ENCODE measurements at regions not wholly inside any gene's neighbourhood (a gene's known extent, or its start where the extent isn't known, plus 50 kb on each side); places are given as distances from the start of the nearest gene placed in this dataset.

DNA sequence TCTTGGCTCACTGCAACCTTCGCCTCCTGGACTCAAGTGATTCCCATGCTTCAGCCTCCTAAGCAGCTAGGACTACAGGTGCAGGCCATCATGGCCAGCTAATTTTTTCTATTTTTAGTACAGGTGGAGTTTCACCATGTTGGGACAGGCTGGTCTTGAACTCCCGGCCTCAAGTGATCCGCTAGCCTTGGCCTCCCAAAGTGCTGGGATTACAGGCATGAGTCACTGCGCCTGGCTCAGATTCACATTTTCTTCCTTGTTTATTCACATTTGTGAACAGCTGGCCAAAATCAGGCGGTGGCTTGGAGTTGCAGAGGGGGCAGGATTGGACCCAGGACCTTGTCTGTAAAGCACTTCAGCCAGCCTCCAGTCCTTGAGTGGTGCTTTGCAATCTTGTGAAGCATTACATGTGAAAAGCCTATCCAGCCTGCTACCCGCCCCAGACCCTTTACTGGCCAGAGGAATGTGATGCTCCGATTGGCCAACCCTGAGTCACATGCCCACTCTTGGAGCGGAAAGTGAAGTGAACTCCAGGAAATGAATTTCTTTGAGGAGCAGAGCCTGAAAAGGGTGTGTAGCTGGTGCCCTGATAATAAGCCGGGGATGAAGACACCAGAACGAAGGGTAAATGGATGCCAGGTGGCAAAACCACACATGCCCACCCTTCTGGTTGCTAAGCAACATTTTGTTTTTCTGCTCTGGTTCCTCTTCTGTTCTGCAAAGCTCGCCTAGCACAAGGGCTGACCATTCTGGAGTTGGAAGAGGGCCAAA lies 62.6 kb upstream of the PTPRJ start:
- Mint-ChIP-seq H3K4me3 (no peak overlapping the region), H3K4me1 (peaks cover 66% of the 10 kb centered on the region), H3K9me3 (no peaks in the 10 kb centered on the region), H3K27ac (no peak overlapping the region), H3K36me3 (ENCODE audit: low read depth) (no peaks in the 10 kb centered on the region), H3K27me3 (ENCODE audit: low read depth, poor library complexity) (no peaks in the 10 kb centered on the region)
- TF ChIP-seq, protein P1, sequence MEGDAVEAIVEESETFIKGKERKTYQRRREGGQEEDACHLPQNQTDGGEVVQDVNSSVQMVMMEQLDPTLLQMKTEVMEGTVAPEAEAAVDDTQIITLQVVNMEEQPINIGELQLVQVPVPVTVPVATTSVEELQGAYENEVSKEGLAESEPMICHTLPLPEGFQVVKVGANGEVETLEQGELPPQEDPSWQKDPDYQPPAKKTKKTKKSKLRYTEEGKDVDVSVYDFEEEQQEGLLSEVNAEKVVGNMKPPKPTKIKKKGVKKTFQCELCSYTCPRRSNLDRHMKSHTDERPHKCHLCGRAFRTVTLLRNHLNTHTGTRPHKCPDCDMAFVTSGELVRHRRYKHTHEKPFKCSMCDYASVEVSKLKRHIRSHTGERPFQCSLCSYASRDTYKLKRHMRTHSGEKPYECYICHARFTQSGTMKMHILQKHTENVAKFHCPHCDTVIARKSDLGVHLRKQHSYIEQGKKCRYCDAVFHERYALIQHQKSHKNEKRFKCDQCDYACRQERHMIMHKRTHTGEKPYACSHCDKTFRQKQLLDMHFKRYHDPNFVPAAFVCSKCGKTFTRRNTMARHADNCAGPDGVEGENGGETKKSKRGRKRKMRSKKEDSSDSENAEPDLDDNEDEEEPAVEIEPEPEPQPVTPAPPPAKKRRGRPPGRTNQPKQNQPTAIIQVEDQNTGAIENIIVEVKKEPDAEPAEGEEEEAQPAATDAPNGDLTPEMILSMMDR (IDR thresholded peaks at IDR 0.05), result no peak
- no peak for DNase-seq

DNA sequence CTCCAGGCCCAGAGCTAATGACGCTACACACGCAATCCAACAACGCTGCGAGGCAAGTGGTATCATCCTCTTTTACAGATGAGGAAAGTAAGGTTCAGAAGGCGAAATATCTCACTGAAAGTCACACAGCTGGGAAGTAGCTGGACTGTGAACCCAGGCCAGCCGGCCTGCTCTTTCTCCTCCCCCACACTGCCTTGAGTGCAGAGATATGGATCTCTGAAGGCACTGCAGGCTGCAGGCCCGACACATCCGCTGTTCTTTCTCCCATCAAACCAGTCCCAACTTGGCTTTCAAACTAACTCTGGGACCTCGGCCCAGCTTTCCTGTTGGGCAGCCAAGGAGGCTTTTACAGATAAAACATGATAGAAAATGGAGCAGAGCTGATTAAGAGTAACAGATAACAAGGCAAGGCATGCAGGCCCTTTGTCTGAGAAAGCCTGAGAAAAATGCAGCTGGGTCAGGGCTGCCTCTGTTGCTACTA lies 64.0 kb upstream of the PTPRJ start:
- DNase-seq, result no peak
- no peaks in the 10 kb centered on the region for H3K9me3 Mint-ChIP-seq
- no peaks in the 10 kb centered on the region for H3K36me3 Mint-ChIP-seq (ENCODE audit: low read depth)
- no peak overlapping the region for H3K4me3 Mint-ChIP-seq
- H3K27me3 Mint-ChIP-seq (ENCODE audit: low read depth, poor library complexity), result no peaks in the 10 kb centered on the region
- H3K4me1 Mint-ChIP-seq, result peaks cover 72% of the 10 kb centered on the region
- H3K27ac Mint-ChIP-seq, result peak overlapping the region; percentile 62
- TF ChIP-seq, protein P1 (IDR thresholded peaks at IDR 0.05), result no peak

DNA sequence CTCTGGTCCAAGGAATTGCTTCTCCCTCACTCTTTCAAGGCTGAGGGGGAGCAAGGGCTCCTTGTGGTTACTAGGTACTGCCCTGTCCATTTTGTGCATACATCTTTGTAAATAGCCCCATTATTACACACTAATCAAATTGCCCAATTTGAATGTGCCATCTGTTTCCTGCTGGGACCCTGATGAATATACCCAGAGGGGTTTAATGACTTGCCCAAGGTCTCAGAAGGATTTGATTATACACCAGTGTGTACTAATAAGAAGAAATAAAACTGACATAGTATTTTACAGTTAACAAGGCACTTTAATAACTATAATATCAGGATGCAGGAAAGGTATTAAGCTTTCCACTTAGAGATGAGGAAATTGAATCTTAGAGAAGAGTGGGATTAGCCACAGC lies 64.6 kb upstream of the PTPRJ start:
- TF ChIP-seq, protein P1 (IDR thresholded peaks at IDR 0.05), result no peak
- DNase-seq, result no peak
- H3K4me3 Mint-ChIP-seq, result no peak overlapping the region
- peaks cover 74% of the 10 kb centered on the region for H3K4me1 Mint-ChIP-seq
- no peaks in the 10 kb centered on the region for H3K27me3 Mint-ChIP-seq (ENCODE audit: low read depth, poor library complexity)
- H3K36me3 Mint-ChIP-seq (ENCODE audit: low read depth), result no peaks in the 10 kb centered on the region
- H3K9me3 Mint-ChIP-seq, result no peaks in the 10 kb centered on the region
- H3K27ac Mint-ChIP-seq, result no peak overlapping the region

DNA sequence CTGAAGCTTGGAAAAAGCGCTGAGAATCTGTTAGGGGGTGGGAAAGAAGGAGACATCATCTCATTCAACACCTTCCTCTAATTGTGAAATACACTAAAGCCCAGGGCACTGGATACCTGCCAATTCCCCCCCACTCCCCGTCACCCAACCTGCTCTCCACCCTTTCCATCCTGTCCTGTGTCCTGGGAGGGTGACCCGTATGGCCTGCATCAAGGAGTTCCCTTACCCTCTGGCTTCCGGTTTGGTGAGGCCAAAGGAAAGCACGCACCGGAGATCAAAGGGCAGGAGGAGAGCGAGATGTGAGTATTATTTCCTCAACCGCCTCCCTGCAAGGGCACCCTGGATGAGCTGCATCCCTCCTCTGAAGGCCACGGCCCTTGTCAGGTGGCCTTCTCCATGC lies 65.0 kb upstream of the PTPRJ start:
- H3K27ac Mint-ChIP-seq, result peak overlapping the region; percentile 34
- TF ChIP-seq, protein P1 (IDR thresholded peaks at IDR 0.05), result no peak
- no peak overlapping the region for H3K4me3 Mint-ChIP-seq
- H3K9me3 Mint-ChIP-seq, result no peaks in the 10 kb centered on the region
- peak; percentile 20 for DNase-seq
- no peaks in the 10 kb centered on the region for H3K36me3 Mint-ChIP-seq (ENCODE audit: low read depth)
- peaks cover 72% of the 10 kb centered on the region for H3K4me1 Mint-ChIP-seq
- H3K27me3 Mint-ChIP-seq (ENCODE audit: low read depth, poor library complexity), result no peaks in the 10 kb centered on the region

DNA sequence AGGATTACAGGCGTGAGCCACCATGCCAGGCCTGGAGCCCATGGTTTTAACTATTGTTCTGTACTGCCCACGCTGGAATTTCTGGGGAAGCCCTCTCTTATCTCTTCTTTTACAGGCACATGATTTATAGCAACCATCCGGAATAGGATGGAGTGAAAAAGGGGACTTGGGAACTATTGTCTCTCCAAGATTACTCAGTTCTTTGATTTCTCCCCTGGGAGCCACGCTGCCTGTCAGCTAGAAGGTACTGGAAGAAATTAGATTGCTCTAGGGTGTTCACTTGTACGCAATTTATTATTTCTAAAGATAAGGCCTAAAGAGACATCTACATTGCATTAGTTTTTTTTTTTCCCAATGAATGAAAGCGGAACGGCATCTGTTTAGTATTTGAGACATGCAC lies 65.6 kb upstream of the PTPRJ start:
- H3K9me3 Mint-ChIP-seq, result no peaks in the 10 kb centered on the region
- H3K27me3 Mint-ChIP-seq (ENCODE audit: low read depth, poor library complexity), result no peaks in the 10 kb centered on the region
- H3K27ac Mint-ChIP-seq, result peak overlapping the region; percentile 79
- TF ChIP-seq, protein P1 (IDR thresholded peaks at IDR 0.05), result no peak
- H3K36me3 Mint-ChIP-seq (ENCODE audit: low read depth), result no peaks in the 10 kb centered on the region
- no peak overlapping the region for H3K4me3 Mint-ChIP-seq
- DNase-seq, result no peak
- peaks cover 68% of the 10 kb centered on the region for H3K4me1 Mint-ChIP-seq

Data from nephron progenitor cell (in vitro differentiated cells).